Large intestine (tissue), 3 donors: ENCODE measurements at regions not wholly inside any gene's neighbourhood (a gene's known extent, or its start where the extent isn't known, plus 50 kb on each side); places are given as distances from the start of the nearest gene placed in this dataset.
"Not testable (repeated sequence)": the region's sequence is repeated elsewhere in the genome, so short reads cannot be mapped to it uniquely, and the experiment has no call there.

Experiments used
- DNase-seq, 2 donors: peaks; one replicate each; pipeline versions ENCODE4 v3.0.0 to v3.0.0-alpha.2; 2013
- H3K27ac ChIP-seq: one replicate; pipeline ENCODE4 v1.5.1; 2013; ENCODE audit warnings: low read length
- H3K27me3 ChIP-seq: 2 replicates; pipeline ENCODE4 v1.6.1; 2013; ENCODE audit warnings: low read length; ENCODE audit not compliant: control insufficient read depth, insufficient read depth
- H3K36me3 ChIP-seq: 2 replicates; pipeline ENCODE4 v1.6.1; 2013; ENCODE audit warnings: low read length; ENCODE audit not compliant: control insufficient read depth, insufficient read depth
- H3K4me1 ChIP-seq: one replicate; pipeline ENCODE4 v1.6.1; 2013; ENCODE audit warnings: low read length; ENCODE audit not compliant: control insufficient read depth, insufficient read depth
- H3K4me3 ChIP-seq: one replicate; pipeline ENCODE4 v1.5.1; 2013; ENCODE audit warnings: low read length
- H3K9me3 ChIP-seq: one replicate; pipeline ENCODE4 v1.6.1; 2013; ENCODE audit warnings: mild to moderate bottlenecking, low read depth, low read length, moderate library complexity; ENCODE audit not compliant: control insufficient read depth
- WGBS: methylation state at CpG from one replicate; pipeline ENCODE4 v1.1.5; 2013; ENCODE audit warnings: low lambda C conversion rate; ENCODE audit not compliant: insufficient coverage; 5-methylcytosine and 5-hydroxymethylcytosine counted together

GRCh38 chr10:83769281-83769820 is 370.0 kb upstream of the GHITM start:
- no peaks in the 10 kb centered on the region for H3K9me3 ChIP-seq
- DNase-seq: no peak
- H3K4me1 ChIP-seq: no peaks in the 10 kb centered on the region
- H3K36me3 ChIP-seq: no peaks in the 10 kb centered on the region
- 60% methylated on average over 1 of the region's 5 CpGs for WGBS
- H3K27ac ChIP-seq: no peak overlapping the region
- no peak overlapping the region for H3K4me3 ChIP-seq
- no peaks in the 10 kb centered on the region for H3K27me3 ChIP-seq

- no CpG with 5 or more reads among the region's 25 CpGs for WGBS
- H3K27ac ChIP-seq, H3K4me1 ChIP-seq, H3K4me3 ChIP-seq, H3K36me3 ChIP-seq, DNase-seq, H3K9me3 ChIP-seq, H3K27me3 ChIP-seq: not testable (repeated sequence)
Measured at GRCh38 chr10:83786701-83787100, 352.6 kb upstream of the GHITM start.

- Histone ChIP-seq H3K9me3 (peaks cover 4% of the 10 kb centered on the region), H3K4me3 (no peak overlapping the region), H3K36me3 (no peaks in the 10 kb centered on the region), H3K27ac (no peak overlapping the region), H3K27me3 (no peaks in the 10 kb centered on the region), H3K4me1 (no peaks in the 10 kb centered on the region)
- no peak for DNase-seq
Measured at GRCh38 chr10:83801983-83802382, 337.3 kb upstream of the GHITM start.

GRCh38 chr10:83806717-83807116 is 332.6 kb upstream of the GHITM start:
- no peaks in the 10 kb centered on the region for H3K36me3 ChIP-seq
- no peak for DNase-seq
- no peaks in the 10 kb centered on the region for H3K9me3 ChIP-seq
- no peak overlapping the region for H3K4me3 ChIP-seq
- no peak overlapping the region for H3K27ac ChIP-seq
- H3K4me1 ChIP-seq: no peaks in the 10 kb centered on the region
- no peaks in the 10 kb centered on the region for H3K27me3 ChIP-seq

- 85% methylated on average over 2 of the region's 2 CpGs for WGBS
- H3K27me3 ChIP-seq: no peaks in the 10 kb centered on the region
- H3K9me3 ChIP-seq: no peaks in the 10 kb centered on the region
- H3K4me1 ChIP-seq: no peaks in the 10 kb centered on the region
- H3K27ac ChIP-seq: no peak overlapping the region
- no peak overlapping the region for H3K4me3 ChIP-seq
- no peaks in the 10 kb centered on the region for H3K36me3 ChIP-seq
- no peak for DNase-seq
Measured at GRCh38 chr10:83809001-83809400, 330.3 kb upstream of the GHITM start.

GRCh38 chr10:83816942-83817341 is 322.4 kb upstream of the GHITM start:
- Histone ChIP-seq H3K36me3 (no peaks in the 10 kb centered on the region), H3K4me1 (no peaks in the 10 kb centered on the region), H3K4me3 (no peak overlapping the region), H3K9me3 (no peaks in the 10 kb centered on the region), H3K27ac (no peak overlapping the region), H3K27me3 (no peaks in the 10 kb centered on the region)
- WGBS: 70% methylated on average over 2 of the region's 2 CpGs
- no peak for DNase-seq

GRCh38 chr10:83817797-83818196 is 321.5 kb upstream of the GHITM start:
- Histone ChIP-seq H3K27me3 (no peaks in the 10 kb centered on the region), H3K9me3 (no peaks in the 10 kb centered on the region), H3K4me3 (no peak overlapping the region), H3K4me1 (no peaks in the 10 kb centered on the region), H3K36me3 (no peaks in the 10 kb centered on the region), H3K27ac (no peak overlapping the region)
- no peak for DNase-seq
- WGBS: no CpG with 5 or more reads among the region's 3 CpGs

- Histone ChIP-seq H3K4me3 (no peak overlapping the region), H3K9me3 (no peaks in the 10 kb centered on the region), H3K27ac (no peak overlapping the region), H3K36me3 (no peaks in the 10 kb centered on the region), H3K4me1 (no peaks in the 10 kb centered on the region), H3K27me3 (no peaks in the 10 kb centered on the region)
- no CpG with 5 or more reads among the region's 2 CpGs for WGBS
- no peak for DNase-seq
Measured at GRCh38 chr10:83819609-83820008, 319.7 kb upstream of the GHITM start.

GRCh38 chr10:83820033-83820432 is 319.3 kb upstream of the GHITM start:
- DNase-seq: peak in 1 of 2 donors; percentile 2
- Histone ChIP-seq H3K36me3 (no peaks in the 10 kb centered on the region), H3K4me1 (no peaks in the 10 kb centered on the region), H3K27ac (no peak overlapping the region), H3K4me3 (no peak overlapping the region), H3K27me3 (no peaks in the 10 kb centered on the region), H3K9me3 (no peaks in the 10 kb centered on the region)
- 57% methylated on average over 1 of the region's 3 CpGs for WGBS

GRCh38 chr10:83824099-83824498 is 315.2 kb upstream of the GHITM start:
- WGBS: no CpG with 5 or more reads among the region's 3 CpGs
- Histone ChIP-seq H3K27ac (no peak overlapping the region), H3K9me3 (no peaks in the 10 kb centered on the region), H3K4me3 (no peak overlapping the region), H3K4me1 (no peaks in the 10 kb centered on the region), H3K36me3 (no peaks in the 10 kb centered on the region), H3K27me3 (no peaks in the 10 kb centered on the region)
- DNase-seq: no peak

- H3K27me3 ChIP-seq: no peaks in the 10 kb centered on the region
- no peak overlapping the region for H3K4me3 ChIP-seq
- H3K4me1 ChIP-seq: no peaks in the 10 kb centered on the region
- no peaks in the 10 kb centered on the region for H3K9me3 ChIP-seq
- WGBS: no CpG with 5 or more reads among the region's 2 CpGs
- no peaks in the 10 kb centered on the region for H3K36me3 ChIP-seq
- no peak overlapping the region for H3K27ac ChIP-seq
- no peak for DNase-seq
Measured at GRCh38 chr10:83834096-83834495, 305.2 kb upstream of the GHITM start.
